HG03097 (cell line): ENCODE measurements at regions not wholly inside any gene's neighbourhood (a gene's known extent, or its start where the extent isn't known, plus 50 kb on each side); places are given as distances from the start of the nearest gene placed in this dataset.

Experiments
- ATAC-seq: cut with Tn5 transposase; IDR thresholded peaks from one replicate; pipeline ENCODE4 v1.9.1; 2021; ENCODE audit not compliant: unreplicated experiment, low FRiP score

- ATAC-seq = no peak
These were observed 357.4 kb upstream of the IL12A start for GRCh38 chr3:159631226-159631625.

GRCh38 chr3:159632128-159632527 is 356.5 kb upstream of the IL12A start:
- ATAC-seq = no peak

GRCh38 chr3:159632851-159633250 is 355.8 kb upstream of the IL12A start:
- ATAC-seq = no peak

GRCh38 chr3:159634483-159634882 is 354.2 kb upstream of the IL12A start:
- ATAC-seq = no peak

GRCh38 chr3:159635047-159635641 is 353.5 kb upstream of the IL12A start:
- no peak for ATAC-seq

GRCh38 chr3:159637883-159638542 is 350.6 kb upstream of the IL12A start:
- no peak for ATAC-seq

- no peak for ATAC-seq
These were observed 348.4 kb upstream of the IL12A start for GRCh38 chr3:159640225-159640624.

GRCh38 chr3:159643406-159643805 is 345.2 kb upstream of the IL12A start:
- ATAC-seq = no peak

GRCh38 chr3:159645874-159646273 is 342.8 kb upstream of the IL12A start:
- no peak for ATAC-seq

- no peak for ATAC-seq
These were observed 338.7 kb upstream of the IL12A start for GRCh38 chr3:159649951-159650350.

- no peak for ATAC-seq
These were observed 337.9 kb upstream of the IL12A start for GRCh38 chr3:159650726-159651125.

- no peak for ATAC-seq
These were observed 336.2 kb upstream of the IL12A start for GRCh38 chr3:159652452-159652851.

GRCh38 chr3:159654183-159655134 is 334.2 kb upstream of the IL12A start:
- no peak for ATAC-seq

- no peak for ATAC-seq
These were observed 333.4 kb upstream of the IL12A start for GRCh38 chr3:159655202-159655601.

GRCh38 chr3:159657176-159657575 is 331.5 kb upstream of the IL12A start:
- no peak for ATAC-seq

- no peak for ATAC-seq
These were observed 331.0 kb upstream of the IL12A start for GRCh38 chr3:159657629-159658028.

- ATAC-seq = no peak
These were observed 328.3 kb upstream of the IL12A start for GRCh38 chr3:159660326-159660725.

- ATAC-seq = no peak
These were observed 327.7 kb upstream of the IL12A start for GRCh38 chr3:159660901-159661300.

- ATAC-seq = no peak
These were observed 326.1 kb upstream of the IL12A start for GRCh38 chr3:159662549-159662948.

GRCh38 chr3:159664006-159664405 is 324.6 kb upstream of the IL12A start:
- no peak for ATAC-seq

- no peak for ATAC-seq
These were observed 324.0 kb upstream of the IL12A start for GRCh38 chr3:159664653-159665052.
